ENCODE measurements at regions not wholly inside any gene's neighbourhood (a gene's known extent, or its start where the extent isn't known, plus 50 kb on each side); places are given as distances from the start of the nearest gene placed in this dataset.
"Not testable (repeated sequence)": the region's sequence is repeated elsewhere in the genome, so short reads cannot be mapped to it uniquely, and the experiment has no call there.

DNA sequence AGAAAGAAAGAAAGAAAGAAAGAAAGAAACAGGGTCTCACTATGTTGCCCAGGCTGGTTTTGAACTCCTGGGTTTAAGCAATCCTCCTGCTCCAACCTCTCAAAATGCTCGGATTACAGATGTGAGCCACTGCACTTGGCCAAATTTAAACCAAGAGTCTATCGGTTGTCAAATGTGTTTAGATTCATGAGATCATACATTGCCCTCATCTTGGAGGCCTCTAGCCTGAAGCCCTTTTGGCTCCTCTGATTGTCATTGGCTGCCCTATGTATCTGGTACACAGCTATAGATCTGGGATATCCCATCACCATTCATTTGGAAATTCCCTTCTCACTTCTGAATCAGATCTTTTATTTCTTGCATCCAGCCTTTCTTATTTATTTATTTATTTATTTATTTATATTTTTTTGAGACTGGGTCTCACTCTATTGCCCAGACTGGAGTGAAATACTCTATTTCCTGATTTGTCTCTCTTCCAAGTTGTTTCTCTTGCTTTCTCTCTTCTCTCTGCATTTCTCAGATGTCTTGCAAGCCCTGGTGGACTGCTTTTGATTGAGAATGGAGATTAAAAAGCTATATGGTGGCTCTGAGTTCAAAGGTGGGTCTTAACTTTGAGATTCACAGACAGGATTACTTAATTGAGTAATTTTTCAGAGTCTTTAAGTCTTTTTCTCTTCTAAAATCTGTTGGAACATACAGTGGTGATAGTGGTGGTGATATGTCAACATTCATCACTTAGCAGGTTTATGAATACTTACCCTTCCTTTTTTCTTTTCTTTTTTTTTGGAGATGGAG, 121.9 kb downstream of the GJA1 start:
- H3K9ac ChIP-seq, result no peak overlapping the region
- H3K4me2 ChIP-seq, result no peak overlapping the region
- H3F3A ChIP-seq (ENCODE audit: low read depth), result no peaks in the 10 kb centered on the region
- Mint-ChIP-seq H3K27me3 (ENCODE audit: insufficient read depth, low read depth) (peaks cover 2% of the 10 kb centered on the region), H3K36me3 (peaks cover 2% of the 10 kb centered on the region), H3K9me3 (no peaks in the 10 kb centered on the region), H3K4me1 (no peaks in the 10 kb centered on the region), H3K27ac (no peak overlapping the region), H3K4me3 (no peak overlapping the region)
- H3K36me3 ChIP-seq, result no peaks in the 10 kb centered on the region
- no peaks in the 10 kb centered on the region for H3K9me3 ChIP-seq (ENCODE audit: low read depth)
- no peaks in the 10 kb centered on the region for H3K27me3 ChIP-seq
- H4K20me1 ChIP-seq (ENCODE audit: low read depth), result no peaks in the 10 kb centered on the region
- DNase-seq (ENCODE audit: low spot score), result no peak
- H3K79me2 ChIP-seq (ENCODE audit: low read depth), result no peaks in the 10 kb centered on the region
- no peak overlapping the region for H3K4me3 ChIP-seq
- no peaks in the 10 kb centered on the region for H3K4me1 ChIP-seq
- TF ChIP-seq, protein P1, sequence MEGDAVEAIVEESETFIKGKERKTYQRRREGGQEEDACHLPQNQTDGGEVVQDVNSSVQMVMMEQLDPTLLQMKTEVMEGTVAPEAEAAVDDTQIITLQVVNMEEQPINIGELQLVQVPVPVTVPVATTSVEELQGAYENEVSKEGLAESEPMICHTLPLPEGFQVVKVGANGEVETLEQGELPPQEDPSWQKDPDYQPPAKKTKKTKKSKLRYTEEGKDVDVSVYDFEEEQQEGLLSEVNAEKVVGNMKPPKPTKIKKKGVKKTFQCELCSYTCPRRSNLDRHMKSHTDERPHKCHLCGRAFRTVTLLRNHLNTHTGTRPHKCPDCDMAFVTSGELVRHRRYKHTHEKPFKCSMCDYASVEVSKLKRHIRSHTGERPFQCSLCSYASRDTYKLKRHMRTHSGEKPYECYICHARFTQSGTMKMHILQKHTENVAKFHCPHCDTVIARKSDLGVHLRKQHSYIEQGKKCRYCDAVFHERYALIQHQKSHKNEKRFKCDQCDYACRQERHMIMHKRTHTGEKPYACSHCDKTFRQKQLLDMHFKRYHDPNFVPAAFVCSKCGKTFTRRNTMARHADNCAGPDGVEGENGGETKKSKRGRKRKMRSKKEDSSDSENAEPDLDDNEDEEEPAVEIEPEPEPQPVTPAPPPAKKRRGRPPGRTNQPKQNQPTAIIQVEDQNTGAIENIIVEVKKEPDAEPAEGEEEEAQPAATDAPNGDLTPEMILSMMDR (IDR thresholded peaks at IDR 0.05), result no peak
- no peak for TF ChIP-seq EZH2 (IDR thresholded peaks at IDR 0.05)
- TF ChIP-seq EZH2phosphoT487 (IDR thresholded peaks at IDR 0.05), result no peak
- no peak overlapping the region for H3K27ac ChIP-seq
- no peak overlapping the region for H2AFZ ChIP-seq (replicated peaks)

DNA sequence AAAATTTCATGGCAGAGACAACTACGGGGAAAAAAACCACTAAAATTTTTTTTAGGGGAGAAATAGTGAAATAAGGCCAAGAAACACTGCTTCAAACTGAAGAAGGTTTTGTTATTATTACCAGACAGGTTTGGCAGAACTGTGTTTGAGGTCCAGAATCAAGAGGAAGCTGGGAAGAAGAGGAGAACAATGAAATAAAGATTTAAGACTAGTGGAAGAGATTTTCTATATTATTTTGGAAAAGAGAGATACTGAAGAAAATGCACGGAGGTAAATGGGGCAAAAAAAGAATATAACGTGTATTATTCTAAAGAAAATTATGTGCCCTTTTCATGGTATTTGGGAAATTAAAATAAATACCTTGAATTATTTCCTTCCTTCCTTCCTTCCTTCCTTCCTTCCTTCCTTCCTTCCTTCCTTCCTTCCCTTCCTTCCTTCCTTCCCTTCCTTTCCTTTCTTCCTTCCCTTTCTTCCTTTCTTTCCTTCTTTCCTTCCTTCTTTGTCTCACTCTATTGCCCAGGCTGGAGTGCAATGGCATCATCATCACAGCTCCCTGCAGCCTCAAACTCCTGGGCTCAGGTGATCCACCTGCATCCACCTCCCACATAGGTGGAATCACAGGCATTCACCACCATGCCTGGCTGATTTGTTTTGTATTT, 124.3 kb downstream of the GJA1 start:
- TF ChIP-seq EZH2phosphoT487 (IDR thresholded peaks at IDR 0.05), result no peak
- Histone ChIP-seq H3K4me1 (no peaks in the 10 kb centered on the region), H3K9me3 (ENCODE audit: low read depth) (peaks cover 4% of the 10 kb centered on the region), H3F3A (ENCODE audit: low read depth) (no peaks in the 10 kb centered on the region), H3K79me2 (ENCODE audit: low read depth) (no peaks in the 10 kb centered on the region), H3K27ac (no peak overlapping the region), H3K4me2 (no peak overlapping the region), H3K36me3 (no peaks in the 10 kb centered on the region), H3K4me3 (no peak overlapping the region), H3K9ac (no peak overlapping the region), H3K27me3 (no peaks in the 10 kb centered on the region), H2AFZ (replicated peaks) (no peak overlapping the region), H4K20me1 (ENCODE audit: low read depth) (no peaks in the 10 kb centered on the region)
- H3K36me3 Mint-ChIP-seq, result peaks cover 2% of the 10 kb centered on the region
- no peak overlapping the region for H3K27ac Mint-ChIP-seq
- H3K9me3 Mint-ChIP-seq, result peaks cover 12% of the 10 kb centered on the region
- DNase-seq (ENCODE audit: low spot score), result no peak
- no peaks in the 10 kb centered on the region for H3K4me1 Mint-ChIP-seq
- peaks cover 2% of the 10 kb centered on the region for H3K27me3 Mint-ChIP-seq (ENCODE audit: insufficient read depth, low read depth)
- H3K4me3 Mint-ChIP-seq, result no peak overlapping the region

DNA sequence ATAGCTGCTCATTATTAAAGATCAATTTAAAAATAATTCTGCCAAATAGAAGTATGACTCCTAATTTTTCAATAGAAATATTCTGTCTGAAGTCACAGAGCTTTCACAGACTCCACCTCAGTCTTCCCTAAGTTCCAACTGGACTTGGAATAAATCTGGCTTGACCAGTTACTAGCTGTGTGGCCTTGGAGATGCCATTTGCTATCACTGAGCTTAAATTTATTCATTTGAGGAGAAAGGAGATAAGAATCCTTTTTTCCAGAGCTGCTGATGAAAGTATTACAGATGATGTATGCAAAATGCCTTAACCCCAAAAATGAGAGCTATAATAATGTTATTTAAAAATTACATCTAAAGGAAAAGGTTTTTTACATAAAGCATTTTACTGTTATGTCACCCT, 125.0 kb downstream of the GJA1 start:
- Mint-ChIP-seq H3K27me3 (ENCODE audit: insufficient read depth, low read depth) (peaks cover 2% of the 10 kb centered on the region), H3K4me1 (no peaks in the 10 kb centered on the region), H3K9me3 (peaks cover 15% of the 10 kb centered on the region), H3K27ac (no peak overlapping the region), H3K4me3 (no peak overlapping the region), H3K36me3 (peaks cover 2% of the 10 kb centered on the region)
- Histone ChIP-seq H3F3A (ENCODE audit: low read depth) (no peaks in the 10 kb centered on the region), H4K20me1 (ENCODE audit: low read depth) (no peaks in the 10 kb centered on the region), H3K9me3 (ENCODE audit: low read depth) (peaks cover 6% of the 10 kb centered on the region), H3K9ac (no peak overlapping the region), H3K27ac (no peak overlapping the region), H3K4me3 (no peak overlapping the region), H3K4me2 (no peak overlapping the region), H3K4me1 (no peaks in the 10 kb centered on the region), H3K79me2 (ENCODE audit: low read depth) (no peaks in the 10 kb centered on the region), H3K36me3 (no peaks in the 10 kb centered on the region), H3K27me3 (no peaks in the 10 kb centered on the region), H2AFZ (replicated peaks) (no peak overlapping the region)
- DNase-seq (ENCODE audit: low spot score), result no peak
- TF ChIP-seq EZH2phosphoT487 (IDR thresholded peaks at IDR 0.05) (no peak), EZH2 (IDR thresholded peaks at IDR 0.05) (no peak)
- TF ChIP-seq, protein P1 (IDR thresholded peaks at IDR 0.05), result no peak

DNA sequence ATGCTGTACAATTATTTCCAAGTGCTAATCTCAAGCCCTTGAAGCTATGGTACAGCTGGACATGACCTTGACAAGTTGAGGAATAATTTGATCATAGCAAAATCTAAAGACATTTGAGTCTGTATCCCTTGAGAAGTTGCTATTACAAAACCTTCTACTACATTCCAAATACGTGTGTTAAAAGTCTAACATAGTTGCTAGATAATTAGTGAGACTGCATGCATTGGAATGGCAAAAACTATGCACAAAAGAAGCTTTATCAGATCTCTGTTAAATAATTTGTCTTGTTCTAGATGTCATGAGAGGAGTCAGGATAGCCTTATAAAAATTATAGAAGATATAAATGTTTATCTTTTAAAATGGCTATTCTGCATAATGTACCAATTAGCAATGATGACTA, 127.8 kb downstream of the GJA1 start:
- H3K4me3 Mint-ChIP-seq, result no peak overlapping the region
- TF ChIP-seq EZH2 (IDR thresholded peaks at IDR 0.05) (no peak), EZH2phosphoT487 (IDR thresholded peaks at IDR 0.05) (no peak)
- TF ChIP-seq, protein P1 (IDR thresholded peaks at IDR 0.05), result no peak
- H3K27ac Mint-ChIP-seq, result no peak overlapping the region
- no peaks in the 10 kb centered on the region for H3K36me3 Mint-ChIP-seq
- peaks cover 6% of the 10 kb centered on the region for H3K9me3 ChIP-seq (ENCODE audit: low read depth)
- H3K4me1 Mint-ChIP-seq, result no peaks in the 10 kb centered on the region
- H3K36me3 ChIP-seq, result no peaks in the 10 kb centered on the region
- H4K20me1 ChIP-seq (ENCODE audit: low read depth), result no peaks in the 10 kb centered on the region
- DNase-seq (ENCODE audit: low spot score), result no peak
- H3K27me3 Mint-ChIP-seq (ENCODE audit: insufficient read depth, low read depth), result no peaks in the 10 kb centered on the region
- peaks cover 15% of the 10 kb centered on the region for H3K9me3 Mint-ChIP-seq
- H3K79me2 ChIP-seq (ENCODE audit: low read depth), result no peaks in the 10 kb centered on the region
- H3K9ac ChIP-seq, result no peak overlapping the region
- no peak overlapping the region for H2AFZ ChIP-seq (replicated peaks)
- no peak overlapping the region for H3K4me3 ChIP-seq
- no peak overlapping the region for H3K4me2 ChIP-seq
- no peaks in the 10 kb centered on the region for H3F3A ChIP-seq (ENCODE audit: low read depth)
- H3K27ac ChIP-seq, result no peak overlapping the region
- H3K4me1 ChIP-seq, result no peaks in the 10 kb centered on the region
- H3K27me3 ChIP-seq, result no peaks in the 10 kb centered on the region

DNA sequence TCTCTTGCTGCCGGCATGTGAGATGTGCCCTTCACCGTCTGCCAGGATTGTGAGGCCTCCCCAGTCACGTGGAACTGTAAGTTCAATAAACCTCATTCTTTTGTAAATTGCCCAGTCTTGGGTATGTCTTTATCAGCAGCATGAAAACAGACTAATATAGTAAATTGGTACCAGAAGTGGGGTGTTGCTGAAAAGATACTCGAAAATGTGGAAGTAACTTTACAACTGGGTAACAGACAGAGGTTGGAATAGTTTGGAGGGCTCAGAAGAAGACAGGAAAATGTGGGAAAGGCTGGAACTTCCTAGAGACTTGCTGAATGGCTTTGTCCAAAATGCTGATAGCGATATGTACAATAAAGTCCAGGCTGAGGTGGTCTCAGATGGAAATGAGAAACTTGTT, 129.1 kb downstream of the GJA1 start:
- H3K9me3 Mint-ChIP-seq, result peaks cover 22% of the 10 kb centered on the region
- not testable (repeated sequence) for H3K9ac ChIP-seq; H3K27me3 Mint-ChIP-seq (ENCODE audit: insufficient read depth, low read depth); H3K36me3 Mint-ChIP-seq; H3K27me3 ChIP-seq; H3K9me3 ChIP-seq (ENCODE audit: low read depth); H3K4me3 Mint-ChIP-seq; H3K4me1 ChIP-seq; H3K27ac ChIP-seq; H3K27ac Mint-ChIP-seq; H3K79me2 ChIP-seq (ENCODE audit: low read depth); H3K4me2 ChIP-seq; DNase-seq (ENCODE audit: low spot score); H3K4me3 ChIP-seq; H3F3A ChIP-seq (ENCODE audit: low read depth); H4K20me1 ChIP-seq (ENCODE audit: low read depth); H3K36me3 ChIP-seq; H3K4me1 Mint-ChIP-seq; H2AFZ ChIP-seq (replicated peaks)

Data from neural progenitor cell (in vitro differentiated cells).